WTC11 (cell line): ENCODE measurements at regions not wholly inside any gene's neighbourhood (a gene's known extent, or its start where the extent isn't known, plus 50 kb on each side); places are given as distances from the start of the nearest gene placed in this dataset.

Source experiments
- JUN ChIP-seq: sonication (generic); formaldehyde crosslinking; IDR thresholded peaks from 2 replicates; pipeline ENCODE4 v1.8.0; 2023; ENCODE audit warnings: mild to moderate bottlenecking, missing genetic modification reagents
- RORB ChIP-seq: fragments of 250-450 bp; sonication (Bioruptor Pico); IDR thresholded peaks from 2 replicates; pipeline ENCODE4 v1.9.0; 2021; ENCODE audit warnings: mild to moderate bottlenecking
- ZNF138 ChIP-seq: sonication (generic); formaldehyde crosslinking; conservative IDR thresholded peaks from 2 replicates; pipeline ENCODE4 v1.8.1; 2022; ENCODE audit warnings: mild to moderate bottlenecking, moderate library complexity, missing genetic modification reagents
- ZNF416 ChIP-seq: fragments of 250-450 bp; sonication (Bioruptor Pico); IDR thresholded peaks from 2 replicates; pipeline ENCODE4 v1.9.0; 2021; ENCODE audit warnings: mild to moderate bottlenecking, inconsistent platforms
- ZSCAN18 ChIP-seq: fragments of 250-450 bp; sonication (Bioruptor Pico); IDR thresholded peaks from 2 replicates; pipeline ENCODE4 v2.1.2; 2022; ENCODE audit warnings: mild to moderate bottlenecking, moderate library complexity
- TF ChIP-seq, protein P1 (sequence below): fragments of 250-450 bp; sonication (Bioruptor Pico); IDR thresholded peaks from 2 replicates; pipeline ENCODE4 v1.9.0; 2021; ENCODE audit warnings: mild to moderate bottlenecking, borderline replicate concordance
- TF ChIP-seq, protein P2 (sequence below): sonication (generic); formaldehyde crosslinking; IDR thresholded peaks from 2 replicates; pipeline ENCODE4 v1.8.0; 2022; ENCODE audit warnings: mild to moderate bottlenecking, missing genetic modification reagents
- TF ChIP-seq, protein P3 (sequence below): sonication (generic); formaldehyde crosslinking; IDR thresholded peaks from 2 replicates; pipeline ENCODE4 v1.8.0; 2022; ENCODE audit warnings: mild to moderate bottlenecking, missing genetic modification reagents
- TF ChIP-seq, protein P4 (sequence below): sonication (generic); formaldehyde crosslinking; IDR thresholded peaks from 2 replicates; pipeline ENCODE4 v1.8.1; 2022; ENCODE audit warnings: low read depth, mild to moderate bottlenecking, moderate library complexity, missing genetic modification reagents, borderline replicate concordance
- TF ChIP-seq, protein P5 (sequence below): sonication (generic); formaldehyde crosslinking; IDR thresholded peaks from 2 replicates; pipeline ENCODE4 v1.8.1; 2022; ENCODE audit warnings: missing genetic modification reagents, borderline replicate concordance
- TF ChIP-seq, protein P6 (sequence below): sonication (generic); formaldehyde crosslinking; IDR thresholded peaks from 2 replicates; pipeline ENCODE4 v1.8.1; 2023; ENCODE audit warnings: mild to moderate bottlenecking, missing genetic modification reagents, borderline replicate concordance
- TF ChIP-seq, protein P7 (sequence below): sonication (generic); formaldehyde crosslinking; IDR thresholded peaks from 2 replicates; pipeline ENCODE4 v1.8.1; 2023; ENCODE audit warnings: mild to moderate bottlenecking, moderate library complexity, missing genetic modification reagents

DNA sequence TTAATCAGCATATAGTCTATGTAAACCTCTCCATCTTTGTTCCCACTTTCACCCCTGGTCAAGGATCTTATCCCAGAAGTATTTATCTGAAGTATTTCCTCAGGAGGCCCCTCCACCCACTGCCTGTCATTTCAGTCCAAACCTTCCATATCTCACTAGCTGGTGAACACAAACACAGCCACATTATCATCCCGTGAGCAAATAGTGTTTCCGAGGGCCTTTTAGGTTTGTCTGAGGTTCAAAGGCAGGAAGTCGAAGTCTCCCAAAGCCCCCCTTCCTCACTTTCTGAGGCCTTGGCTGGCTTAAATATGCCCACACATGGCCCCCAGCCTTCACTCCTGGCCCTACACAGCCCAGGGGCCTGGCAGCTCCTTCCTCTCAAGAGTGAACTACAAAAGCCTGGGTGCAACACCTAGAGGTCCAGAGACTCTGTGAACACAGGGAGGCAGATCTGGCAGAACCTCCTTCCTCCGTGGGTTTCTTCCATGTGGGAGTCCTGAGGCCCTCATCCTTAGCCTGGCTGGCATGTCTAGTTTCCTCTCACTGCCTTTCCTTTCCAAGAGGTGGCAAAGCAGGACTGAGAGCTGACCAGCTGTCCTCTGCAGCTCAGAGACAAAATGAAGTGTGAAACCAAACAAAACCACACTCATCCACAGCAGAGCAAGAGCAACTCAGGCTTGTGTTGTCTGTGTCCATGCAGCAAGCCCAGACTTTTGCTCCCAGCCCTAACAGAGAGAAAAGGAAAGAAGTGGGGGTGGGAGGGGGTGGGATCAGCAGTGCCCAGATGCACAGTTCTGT lies 264.2 kb downstream of the SS18 start (continued):
- TF ChIP-seq, protein P1, sequence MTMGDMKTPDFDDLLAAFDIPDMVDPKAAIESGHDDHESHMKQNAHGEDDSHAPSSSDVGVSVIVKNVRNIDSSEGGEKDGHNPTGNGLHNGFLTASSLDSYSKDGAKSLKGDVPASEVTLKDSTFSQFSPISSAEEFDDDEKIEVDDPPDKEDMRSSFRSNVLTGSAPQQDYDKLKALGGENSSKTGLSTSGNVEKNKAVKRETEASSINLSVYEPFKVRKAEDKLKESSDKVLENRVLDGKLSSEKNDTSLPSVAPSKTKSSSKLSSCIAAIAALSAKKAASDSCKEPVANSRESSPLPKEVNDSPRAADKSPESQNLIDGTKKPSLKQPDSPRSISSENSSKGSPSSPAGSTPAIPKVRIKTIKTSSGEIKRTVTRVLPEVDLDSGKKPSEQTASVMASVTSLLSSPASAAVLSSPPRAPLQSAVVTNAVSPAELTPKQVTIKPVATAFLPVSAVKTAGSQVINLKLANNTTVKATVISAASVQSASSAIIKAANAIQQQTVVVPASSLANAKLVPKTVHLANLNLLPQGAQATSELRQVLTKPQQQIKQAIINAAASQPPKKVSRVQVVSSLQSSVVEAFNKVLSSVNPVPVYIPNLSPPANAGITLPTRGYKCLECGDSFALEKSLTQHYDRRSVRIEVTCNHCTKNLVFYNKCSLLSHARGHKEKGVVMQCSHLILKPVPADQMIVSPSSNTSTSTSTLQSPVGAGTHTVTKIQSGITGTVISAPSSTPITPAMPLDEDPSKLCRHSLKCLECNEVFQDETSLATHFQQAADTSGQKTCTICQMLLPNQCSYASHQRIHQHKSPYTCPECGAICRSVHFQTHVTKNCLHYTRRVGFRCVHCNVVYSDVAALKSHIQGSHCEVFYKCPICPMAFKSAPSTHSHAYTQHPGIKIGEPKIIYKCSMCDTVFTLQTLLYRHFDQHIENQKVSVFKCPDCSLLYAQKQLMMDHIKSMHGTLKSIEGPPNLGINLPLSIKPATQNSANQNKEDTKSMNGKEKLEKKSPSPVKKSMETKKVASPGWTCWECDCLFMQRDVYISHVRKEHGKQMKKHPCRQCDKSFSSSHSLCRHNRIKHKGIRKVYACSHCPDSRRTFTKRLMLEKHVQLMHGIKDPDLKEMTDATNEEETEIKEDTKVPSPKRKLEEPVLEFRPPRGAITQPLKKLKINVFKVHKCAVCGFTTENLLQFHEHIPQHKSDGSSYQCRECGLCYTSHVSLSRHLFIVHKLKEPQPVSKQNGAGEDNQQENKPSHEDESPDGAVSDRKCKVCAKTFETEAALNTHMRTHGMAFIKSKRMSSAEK: no peak
- TF ChIP-seq, protein P2, sequence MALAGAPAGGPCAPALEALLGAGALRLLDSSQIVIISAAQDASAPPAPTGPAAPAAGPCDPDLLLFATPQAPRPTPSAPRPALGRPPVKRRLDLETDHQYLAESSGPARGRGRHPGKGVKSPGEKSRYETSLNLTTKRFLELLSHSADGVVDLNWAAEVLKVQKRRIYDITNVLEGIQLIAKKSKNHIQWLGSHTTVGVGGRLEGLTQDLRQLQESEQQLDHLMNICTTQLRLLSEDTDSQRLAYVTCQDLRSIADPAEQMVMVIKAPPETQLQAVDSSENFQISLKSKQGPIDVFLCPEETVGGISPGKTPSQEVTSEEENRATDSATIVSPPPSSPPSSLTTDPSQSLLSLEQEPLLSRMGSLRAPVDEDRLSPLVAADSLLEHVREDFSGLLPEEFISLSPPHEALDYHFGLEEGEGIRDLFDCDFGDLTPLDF: no peak
- TF ChIP-seq, protein P3, sequence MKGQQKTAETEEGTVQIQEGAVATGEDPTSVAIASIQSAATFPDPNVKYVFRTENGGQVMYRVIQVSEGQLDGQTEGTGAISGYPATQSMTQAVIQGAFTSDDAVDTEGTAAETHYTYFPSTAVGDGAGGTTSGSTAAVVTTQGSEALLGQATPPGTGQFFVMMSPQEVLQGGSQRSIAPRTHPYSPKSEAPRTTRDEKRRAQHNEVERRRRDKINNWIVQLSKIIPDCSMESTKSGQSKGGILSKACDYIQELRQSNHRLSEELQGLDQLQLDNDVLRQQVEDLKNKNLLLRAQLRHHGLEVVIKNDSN: no peak
- TF ChIP-seq ZNF138 (CRISPR knock-in tag) (no peak), ZSCAN18 (no peak), JUN (CRISPR knock-in tag) (no peak), RORB (CRISPR knock-in tag) (no peak), ZNF416 (CRISPR knock-in tag) (no peak)
- TF ChIP-seq, protein P4, sequence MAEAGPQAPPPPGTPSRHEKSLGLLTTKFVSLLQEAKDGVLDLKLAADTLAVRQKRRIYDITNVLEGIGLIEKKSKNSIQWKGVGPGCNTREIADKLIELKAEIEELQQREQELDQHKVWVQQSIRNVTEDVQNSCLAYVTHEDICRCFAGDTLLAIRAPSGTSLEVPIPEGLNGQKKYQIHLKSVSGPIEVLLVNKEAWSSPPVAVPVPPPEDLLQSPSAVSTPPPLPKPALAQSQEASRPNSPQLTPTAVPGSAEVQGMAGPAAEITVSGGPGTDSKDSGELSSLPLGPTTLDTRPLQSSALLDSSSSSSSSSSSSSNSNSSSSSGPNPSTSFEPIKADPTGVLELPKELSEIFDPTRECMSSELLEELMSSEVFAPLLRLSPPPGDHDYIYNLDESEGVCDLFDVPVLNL (CRISPR knock-in tag): no peak
- TF ChIP-seq, protein P5, sequence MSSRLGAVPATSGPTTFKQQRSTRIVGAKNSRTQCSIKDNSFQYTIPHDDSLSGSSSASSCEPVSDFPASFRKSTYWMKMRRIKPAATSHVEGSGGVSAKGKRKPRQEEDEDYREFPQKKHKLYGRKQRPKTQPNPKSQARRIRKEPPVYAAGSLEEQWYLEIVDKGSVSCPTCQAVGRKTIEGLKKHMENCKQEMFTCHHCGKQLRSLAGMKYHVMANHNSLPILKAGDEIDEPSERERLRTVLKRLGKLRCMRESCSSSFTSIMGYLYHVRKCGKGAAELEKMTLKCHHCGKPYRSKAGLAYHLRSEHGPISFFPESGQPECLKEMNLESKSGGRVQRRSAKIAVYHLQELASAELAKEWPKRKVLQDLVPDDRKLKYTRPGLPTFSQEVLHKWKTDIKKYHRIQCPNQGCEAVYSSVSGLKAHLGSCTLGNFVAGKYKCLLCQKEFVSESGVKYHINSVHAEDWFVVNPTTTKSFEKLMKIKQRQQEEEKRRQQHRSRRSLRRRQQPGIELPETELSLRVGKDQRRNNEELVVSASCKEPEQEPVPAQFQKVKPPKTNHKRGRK (CRISPR knock-in tag): no peak
- TF ChIP-seq, protein P6, sequence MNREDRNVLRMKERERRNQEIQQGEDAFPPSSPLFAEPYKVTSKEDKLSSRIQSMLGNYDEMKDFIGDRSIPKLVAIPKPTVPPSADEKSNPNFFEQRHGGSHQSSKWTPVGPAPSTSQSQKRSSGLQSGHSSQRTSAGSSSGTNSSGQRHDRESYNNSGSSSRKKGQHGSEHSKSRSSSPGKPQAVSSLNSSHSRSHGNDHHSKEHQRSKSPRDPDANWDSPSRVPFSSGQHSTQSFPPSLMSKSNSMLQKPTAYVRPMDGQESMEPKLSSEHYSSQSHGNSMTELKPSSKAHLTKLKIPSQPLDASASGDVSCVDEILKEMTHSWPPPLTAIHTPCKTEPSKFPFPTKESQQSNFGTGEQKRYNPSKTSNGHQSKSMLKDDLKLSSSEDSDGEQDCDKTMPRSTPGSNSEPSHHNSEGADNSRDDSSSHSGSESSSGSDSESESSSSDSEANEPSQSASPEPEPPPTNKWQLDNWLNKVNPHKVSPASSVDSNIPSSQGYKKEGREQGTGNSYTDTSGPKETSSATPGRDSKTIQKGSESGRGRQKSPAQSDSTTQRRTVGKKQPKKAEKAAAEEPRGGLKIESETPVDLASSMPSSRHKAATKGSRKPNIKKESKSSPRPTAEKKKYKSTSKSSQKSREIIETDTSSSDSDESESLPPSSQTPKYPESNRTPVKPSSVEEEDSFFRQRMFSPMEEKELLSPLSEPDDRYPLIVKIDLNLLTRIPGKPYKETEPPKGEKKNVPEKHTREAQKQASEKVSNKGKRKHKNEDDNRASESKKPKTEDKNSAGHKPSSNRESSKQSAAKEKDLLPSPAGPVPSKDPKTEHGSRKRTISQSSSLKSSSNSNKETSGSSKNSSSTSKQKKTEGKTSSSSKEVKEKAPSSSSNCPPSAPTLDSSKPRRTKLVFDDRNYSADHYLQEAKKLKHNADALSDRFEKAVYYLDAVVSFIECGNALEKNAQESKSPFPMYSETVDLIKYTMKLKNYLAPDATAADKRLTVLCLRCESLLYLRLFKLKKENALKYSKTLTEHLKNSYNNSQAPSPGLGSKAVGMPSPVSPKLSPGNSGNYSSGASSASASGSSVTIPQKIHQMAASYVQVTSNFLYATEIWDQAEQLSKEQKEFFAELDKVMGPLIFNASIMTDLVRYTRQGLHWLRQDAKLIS (CRISPR knock-in tag): no peak
- TF ChIP-seq, protein P7, sequence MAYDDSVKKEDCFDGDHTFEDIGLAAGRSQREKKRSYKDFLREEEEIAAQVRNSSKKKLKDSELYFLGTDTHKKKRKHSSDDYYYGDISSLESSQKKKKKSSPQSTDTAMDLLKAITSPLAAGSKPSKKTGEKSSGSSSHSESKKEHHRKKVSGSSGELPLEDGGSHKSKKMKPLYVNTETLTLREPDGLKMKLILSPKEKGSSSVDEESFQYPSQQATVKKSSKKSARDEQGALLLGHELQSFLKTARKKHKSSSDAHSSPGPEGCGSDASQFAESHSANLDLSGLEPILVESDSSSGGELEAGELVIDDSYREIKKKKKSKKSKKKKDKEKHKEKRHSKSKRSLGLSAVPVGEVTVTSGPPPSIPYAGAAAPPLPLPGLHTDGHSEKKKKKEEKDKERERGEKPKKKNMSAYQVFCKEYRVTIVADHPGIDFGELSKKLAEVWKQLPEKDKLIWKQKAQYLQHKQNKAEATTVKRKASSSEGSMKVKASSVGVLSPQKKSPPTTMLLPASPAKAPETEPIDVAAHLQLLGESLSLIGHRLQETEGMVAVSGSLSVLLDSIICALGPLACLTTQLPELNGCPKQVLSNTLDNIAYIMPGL (CRISPR knock-in tag): no peak
